PC-3 (cell line): ENCODE measurements at regions not wholly inside any gene's neighbourhood (a gene's known extent, or its start where the extent isn't known, plus 50 kb on each side); places are given as distances from the start of the nearest gene placed in this dataset.

ENCODE experiments used
- ATAC-seq: fragments of 200-7000 bp; cut with Tn5 transposase; 2 replicates; pipeline ENCODE4 v1.9.1; 2020; ENCODE audit warnings: mild to moderate bottlenecking, moderate library complexity
- BruUV-seq: library from RNA; stranded (reverse); fragments of 400-500 nt; replicated peaks from 2 replicates; lab custom pipeline; 2021; lab: Mats Ljungman, UMichigan
- CTCF ChIA-PET: fragments of 300-600 bp; sonication (Branson Sonifier 250); formaldehyde crosslinking; loops from one replicate; lab custom pipeline; 2022; ENCODE audit warnings: antibody characterized with exemption; lab: Charles Lee
- POLR2A ChIA-PET: fragments of 300-600 bp; sonication (Branson Sonifier 250); formaldehyde crosslinking; loops from one replicate; lab custom pipeline; 2022; ENCODE audit warnings: antibody characterized with exemption; ENCODE audit not compliant: unreplicated experiment; lab: Charles Lee
- DNase-seq: peaks from one replicate; pipeline ENCODE4 v3.0.0-alpha.2; 2015
- H2AFZ ChIP-seq: fragments of 300-600 bp; sonication (generic); 2 replicates; pipeline ENCODE4 v1.6.0; 2016; ENCODE audit warnings: antibody characterized with exemption, low read length
- H3F3A ChIP-seq: fragments of 300-600 bp; sonication (generic); one replicate; pipeline ENCODE4 v1.6.0; 2017; ENCODE audit warnings: antibody characterized with exemption, low read length, control low read depth, mild to moderate bottlenecking; ENCODE audit not compliant: unreplicated experiment
- H3K27ac ChIP-seq: fragments of 300-600 bp; sonication (generic); 2 replicates; pipeline ENCODE4 v1.5.1; 2016; ENCODE audit warnings: mild to moderate bottlenecking, low read length
- H3K27me3 ChIP-seq: fragments of 300-600 bp; sonication (generic); 2 replicates; pipeline ENCODE4 v1.6.1; 2016; ENCODE audit warnings: low read length, mixed read lengths
- H3K36me3 ChIP-seq: fragments of 300-600 bp; sonication (generic); 2 replicates; pipeline ENCODE4 v1.6.1; 2016; ENCODE audit warnings: low read depth, mixed run types, low read length, mixed read lengths
- H3K4me1 ChIP-seq: fragments of 300-600 bp; sonication (generic); 2 replicates; pipeline ENCODE4 v1.5.1; 2016; ENCODE audit warnings: low read length; ENCODE audit not compliant: insufficient read depth
- H3K4me2 ChIP-seq: fragments of 300-600 bp; sonication (generic); 2 replicates; pipeline ENCODE4 v1.6.0; 2016; ENCODE audit warnings: low read length
- H3K4me3 ChIP-seq: fragments of 300-600 bp; sonication (generic); 2 replicates; pipeline ENCODE4 v1.5.1; 2016; ENCODE audit warnings: mild to moderate bottlenecking, low read length, mixed read lengths
- H3K79me2 ChIP-seq: fragments of 300-600 bp; sonication (generic); 2 replicates; pipeline ENCODE4 v1.6.1; 2017; ENCODE audit warnings: low read length, mixed read lengths
- H3K9ac ChIP-seq: fragments of 300-600 bp; sonication (generic); 2 replicates; pipeline ENCODE4 v1.6.0; 2016; ENCODE audit warnings: mild to moderate bottlenecking, low read length
- H3K9me2 ChIP-seq: fragments of 300-600 bp; sonication (generic); replicated peaks from 2 replicates; pipeline ENCODE4 v1.6.1; 2016; ENCODE audit warnings: mixed run types, low read length, mixed read lengths
- H3K9me3 ChIP-seq: fragments of 300-600 bp; sonication (generic); 2 replicates; pipeline ENCODE4 v1.6.1; 2016; ENCODE audit warnings: low read length, mixed read lengths
- H4K20me1 ChIP-seq: fragments of 300-600 bp; sonication (generic); 2 replicates; pipeline ENCODE4 v1.6.1; 2016; ENCODE audit warnings: low read length, mixed read lengths
- EZH2 ChIP-seq: fragments of 300-600 bp; sonication (generic); IDR thresholded peaks from one replicate; pipeline ENCODE4 v1.6.1; 2017; ENCODE audit warnings: antibody characterized with exemption, mild to moderate bottlenecking, low read length; ENCODE audit not compliant: unreplicated experiment
- EZH2phosphoT487 ChIP-seq: fragments of 300-600 bp; sonication (generic); IDR thresholded peaks from 2 replicates; pipeline ENCODE4 v1.6.1; 2018; ENCODE audit warnings: mild to moderate bottlenecking, antibody characterized with exemption, low read length, borderline replicate concordance
- intact Hi-C: fragments of 100-400 bp; cut with micrococcal nuclease; formaldehyde crosslinking; loops from 2 replicates; pipeline ENCODE4 v1.9.0; 2023
- TF ChIP-seq, protein P1 (sequence below): fragments of 300-600 bp; sonication (generic); conservative IDR thresholded peaks from 2 replicates; pipeline ENCODE4 v1.5.1; 2017; ENCODE audit warnings: antibody characterized with exemption, low read depth, mild to moderate bottlenecking, low read length

DNA sequence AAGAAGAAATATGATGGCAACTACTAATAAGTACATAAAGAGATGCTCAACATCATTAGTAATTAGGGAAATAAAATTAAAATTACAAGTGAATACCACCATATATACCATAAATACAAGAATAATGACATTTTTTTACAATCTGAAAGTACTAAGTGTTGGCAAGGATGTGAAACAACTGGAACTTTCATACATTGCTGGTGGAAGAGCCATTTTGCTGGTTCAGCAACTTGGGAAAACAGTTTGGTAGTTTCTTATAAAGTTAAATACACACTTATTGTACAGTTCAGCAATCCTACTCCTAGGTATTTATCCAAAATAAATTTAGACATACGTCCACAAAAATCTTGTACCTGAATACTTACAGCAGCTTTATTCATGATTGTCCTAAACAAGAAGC, 192.9 kb downstream of the CARTPT start:
- ChIA-PET POLR2A (no interaction called here), CTCF (no interaction called here)
- no peak for DNase-seq
- Histone ChIP-seq H3K4me3 (no peak overlapping the region), H3K27ac (no peak overlapping the region), H3K79me2 (no peaks in the 10 kb centered on the region), H3K9me3 (no peaks in the 10 kb centered on the region), H3K36me3 (no peaks in the 10 kb centered on the region), H2AFZ (no peak overlapping the region), H3K4me2 (no peak overlapping the region), H3K9ac (no peak overlapping the region), H3F3A (no peaks in the 10 kb centered on the region), H4K20me1 (no peaks in the 10 kb centered on the region), H3K27me3 (no peaks in the 10 kb centered on the region), H3K4me1 (no peaks in the 10 kb centered on the region), H3K9me2 (no peaks in the 10 kb centered on the region)
- ATAC-seq: no peak
- TF ChIP-seq EZH2phosphoT487 (no peak), EZH2 (no peak)
- TF ChIP-seq, protein P1, sequence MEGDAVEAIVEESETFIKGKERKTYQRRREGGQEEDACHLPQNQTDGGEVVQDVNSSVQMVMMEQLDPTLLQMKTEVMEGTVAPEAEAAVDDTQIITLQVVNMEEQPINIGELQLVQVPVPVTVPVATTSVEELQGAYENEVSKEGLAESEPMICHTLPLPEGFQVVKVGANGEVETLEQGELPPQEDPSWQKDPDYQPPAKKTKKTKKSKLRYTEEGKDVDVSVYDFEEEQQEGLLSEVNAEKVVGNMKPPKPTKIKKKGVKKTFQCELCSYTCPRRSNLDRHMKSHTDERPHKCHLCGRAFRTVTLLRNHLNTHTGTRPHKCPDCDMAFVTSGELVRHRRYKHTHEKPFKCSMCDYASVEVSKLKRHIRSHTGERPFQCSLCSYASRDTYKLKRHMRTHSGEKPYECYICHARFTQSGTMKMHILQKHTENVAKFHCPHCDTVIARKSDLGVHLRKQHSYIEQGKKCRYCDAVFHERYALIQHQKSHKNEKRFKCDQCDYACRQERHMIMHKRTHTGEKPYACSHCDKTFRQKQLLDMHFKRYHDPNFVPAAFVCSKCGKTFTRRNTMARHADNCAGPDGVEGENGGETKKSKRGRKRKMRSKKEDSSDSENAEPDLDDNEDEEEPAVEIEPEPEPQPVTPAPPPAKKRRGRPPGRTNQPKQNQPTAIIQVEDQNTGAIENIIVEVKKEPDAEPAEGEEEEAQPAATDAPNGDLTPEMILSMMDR: no peak
- intact Hi-C loops: no loop called here
- BruUV-seq: no TSS peak

DNA sequence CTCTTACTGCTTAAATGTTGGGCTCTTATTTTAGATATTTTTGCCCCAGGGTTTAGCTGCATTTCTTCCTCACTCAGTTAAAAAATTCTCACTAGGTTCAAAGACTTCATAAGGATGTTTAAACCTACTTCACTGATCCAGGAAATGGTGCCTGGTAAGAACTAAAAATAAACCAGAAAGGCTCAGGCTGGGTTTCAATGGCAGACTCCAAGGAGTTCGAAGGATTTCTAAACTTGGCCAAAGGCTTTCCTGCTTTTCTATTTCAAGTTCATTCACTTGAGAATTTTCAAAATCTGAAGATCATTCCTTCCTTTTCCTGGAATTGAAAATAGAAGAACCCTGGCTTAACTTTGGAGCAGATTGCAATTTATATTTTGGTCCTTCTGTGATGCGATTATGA, 193.0 kb upstream of the MAP1B start:
- Histone ChIP-seq H3K9ac (no peak overlapping the region), H3K9me2 (no peaks in the 10 kb centered on the region), H3K27me3 (no peaks in the 10 kb centered on the region), H3K9me3 (no peaks in the 10 kb centered on the region), H3K4me1 (no peaks in the 10 kb centered on the region), H3K36me3 (no peaks in the 10 kb centered on the region), H4K20me1 (no peaks in the 10 kb centered on the region), H3K4me2 (no peak overlapping the region), H3F3A (no peaks in the 10 kb centered on the region), H3K4me3 (no peak overlapping the region), H3K27ac (no peak overlapping the region), H3K79me2 (no peaks in the 10 kb centered on the region), H2AFZ (no peak overlapping the region)
- POLR2A ChIA-PET: no interaction called here
- CTCF ChIA-PET: no interaction called here
- DNase-seq: no peak
- ATAC-seq: no peak
- no TSS peak for BruUV-seq
- no peak for TF ChIP-seq EZH2phosphoT487
- TF ChIP-seq EZH2: no peak
- TF ChIP-seq, protein P1: no peak
- intact Hi-C loops: no loop called here

GRCh38 chr5:71922584-71923106, 184.6 kb upstream of the MAP1B start:
- ChIA-PET CTCF (interaction anchor here (0.5 to 1.3 kb wide), 4 partner anchors 16 to 311 kb away, joined by 3 to 5 read pairs (median 4); no protein-coding TSS in a partner anchor), POLR2A (interaction anchor here (0.7 kb wide), 1 partner anchor 8 kb away, joined by 3 read pairs; no protein-coding TSS in a partner anchor)

More at GRCh38 chr5:71922584-71923106, 184.6 kb upstream of the MAP1B start:
- no TSS peak for BruUV-seq
- Histone ChIP-seq H4K20me1 (no peaks in the 10 kb centered on the region), H3K9me2 (no peaks in the 10 kb centered on the region), H3K9me3 (no peaks in the 10 kb centered on the region), H3K9ac (peak overlapping the region; percentile 22; the same call in 1 of the 2 replicates), H3K36me3 (no peaks in the 10 kb centered on the region), H3K27me3 (no peaks in the 10 kb centered on the region), H3F3A (no peaks in the 10 kb centered on the region), H3K4me2 (peak overlapping the region; percentile 41; the same call in 1 of the 2 replicates), H3K4me1 (peaks cover 22% of the 10 kb centered on the region), H2AFZ (0 out of 2 replicates have a peak overlapping the region, but pooled peaks have one; percentile 26), H3K27ac (peak overlapping the region; percentile 67), H3K4me3 (no peak overlapping the region), H3K79me2 (no peaks in the 10 kb centered on the region)
- intact Hi-C loops: loop anchor here (1.0 to 10.0 kb wide), 2 partner anchors 88 to 139 kb away; no protein-coding TSS in a partner anchor
- TF ChIP-seq EZH2phosphoT487: no peak
- TF ChIP-seq, protein P1: peak; percentile 31; the same call in 1 of the 2 replicates
- ATAC-seq: peak; percentile 88
- DNase-seq: peak; percentile 79
